H1 (cell line): ENCODE measurements at regions not wholly inside any gene's neighbourhood (a gene's known extent, or its start where the extent isn't known, plus 50 kb on each side); places are given as distances from the start of the nearest gene placed in this dataset.

Experiments used
- CHD7 ChIP-seq: fragments of 300-600 bp; sonication (generic); IDR thresholded peaks from 2 replicates; pipeline ENCODE4 v1.7.1; 2012; ENCODE audit warnings: low read length, moderate library complexity, mild to moderate bottlenecking, inconsistent platforms; ENCODE audit not compliant: insufficient replicate concordance
- HDAC6 ChIP-seq: IDR thresholded peaks from one replicate; pipeline ENCODE4 v1.7.1; 2012; ENCODE audit warnings: low read depth, mild to moderate bottlenecking, inconsistent platforms, low read length, moderate library complexity
- KDM4A ChIP-seq: IDR thresholded peaks from one replicate; pipeline ENCODE4 v1.7.1; 2012; ENCODE audit warnings: low read depth, mild to moderate bottlenecking, moderate library complexity, low read length, inconsistent platforms; ENCODE audit not compliant: severe bottlenecking
- RBBP5 ChIP-seq: IDR thresholded peaks from 2 replicates; pipeline ENCODE4 v1.7.1; 2012; ENCODE audit warnings: low read depth, mild to moderate bottlenecking, inconsistent platforms, low read length, moderate library complexity, borderline replicate concordance
- SUZ12 ChIP-seq: fragments of 200-600 bp; sonication (generic); IDR thresholded peaks from 2 replicates; pipeline ENCODE4 v1.6.1; 2012; ENCODE audit warnings: mild to moderate bottlenecking, inconsistent platforms, low read length, moderate library complexity, mixed read lengths

GRCh38 chr11:116551576-116551975 is 221.2 kb downstream of the BUD13 start (continued):
- no peak for TF ChIP-seq CHD7
- TF ChIP-seq SUZ12: no peak
- no peak for TF ChIP-seq KDM4A
- TF ChIP-seq HDAC6: no peak
- no peak for TF ChIP-seq RBBP5
- TF ChIP-seq, all 59 proteins: peak for 0
